ENCODE measurements at regions not wholly inside any gene's neighbourhood (a gene's known extent, or its start where the extent isn't known, plus 50 kb on each side); places are given as distances from the start of the nearest gene placed in this dataset.

DNA sequence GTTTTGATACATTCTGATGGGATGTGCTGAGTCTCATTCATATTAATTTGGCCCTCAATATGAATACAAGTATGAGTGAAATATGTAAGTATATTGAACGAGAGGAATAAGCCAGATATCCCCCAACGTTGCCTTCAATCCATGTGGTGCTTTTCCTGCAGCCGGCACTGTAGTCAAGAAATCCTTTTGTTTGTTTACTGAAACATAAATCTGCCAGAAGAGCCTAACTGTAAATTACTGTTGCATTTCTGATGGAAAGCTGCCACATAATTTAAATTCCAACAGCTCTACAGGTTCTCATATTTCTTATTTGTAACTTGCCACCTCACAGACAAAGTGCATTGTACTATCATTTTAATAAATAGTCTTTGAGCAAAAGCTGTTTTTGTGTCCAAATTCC lies 314.0 kb downstream of the KBTBD8 start:
- H3K4me1 ChIP-seq (ENCODE audit: control insufficient read depth, insufficient read depth, low read length): no peaks in the 10 kb centered on the region

More for the DNA sequence above, 314.0 kb downstream of the KBTBD8 start:
- Histone ChIP-seq H3K14ac (replicated peaks; ENCODE audit: low read depth, low read length) (no peak overlapping the region), H3K18ac (ENCODE audit: low read depth, low read length) (no peak overlapping the region), H3K56ac (ENCODE audit: extremely low read depth, insufficient read depth, low read length) (no peak overlapping the region), H3K23ac (ENCODE audit: low read depth, low read length) (no peak overlapping the region), H2AK9ac (replicated peaks; ENCODE audit: low read depth, low read length, poor library complexity) (no peak overlapping the region), H4K91ac (ENCODE audit: insufficient read depth, low read depth, low read length) (no peak overlapping the region), H3K4me2 (ENCODE audit: low read depth, low read length) (no peak overlapping the region), H3K9me3 (ENCODE audit: control insufficient read depth, insufficient read depth, low read length) (no peaks in the 10 kb centered on the region), H3K9ac (ENCODE audit: low read depth, low read length) (no peak overlapping the region), H3K27me3 (ENCODE audit: control insufficient read depth, insufficient read depth, low read length) (no peaks in the 10 kb centered on the region), H2BK20ac (ENCODE audit: low read depth, low read length) (no peak overlapping the region), H3K4me3 (ENCODE audit: insufficient read depth, low read depth, low read length) (no peak overlapping the region), H2AFZ (replicated peaks; ENCODE audit: low read length, poor library complexity) (no peak overlapping the region), H2BK5ac (ENCODE audit: low read depth, low read length, poor library complexity, severe bottlenecking) (no peak overlapping the region), H2BK15ac (ENCODE audit: low read depth, low read length) (no peak overlapping the region), H2BK120ac (ENCODE audit: low read depth, low read length) (no peak overlapping the region), H2AK5ac (ENCODE audit: low read depth, low read length) (no peak overlapping the region), H4K8ac (ENCODE audit: low read depth in 2 of 2, low read length in 2 of 2) (no peak overlapping the region), H3K36me3 (ENCODE audit: control insufficient read depth, insufficient read depth, low read length) (no peaks in the 10 kb centered on the region), H4K20me1 (ENCODE audit: insufficient read depth, low read length) (no peaks in the 10 kb centered on the region), H4K5ac (ENCODE audit: low read depth, low read length) (no peak overlapping the region), H3K79me1 (ENCODE audit: low read depth in 1 of 2, low read length in 2 of 2) (no peaks in the 10 kb centered on the region), H3K27ac (ENCODE audit: insufficient read depth, low read length) (no peak overlapping the region), H3K9me1 (ENCODE audit: insufficient read depth, low read length) (no peaks in the 10 kb centered on the region), H3K4ac (ENCODE audit: low read depth, low read length) (no peak overlapping the region)
- intact Hi-C loops (cut with micrococcal nuclease) (no loop called here), dilution Hi-C loops (cut with HindIII; ENCODE audit: low sequenced_read_pairs, unreplicated experiment) (no loop called here), in situ Hi-C loops (cut with MboI; ENCODE audit: low sequenced_read_pairs) (no loop called here)
- CTCF ChIA-PET: interaction anchor here (0.6 kb wide), 1 partner anchor 1321 kb away, joined by 3 read pairs; no protein-coding TSS in a partner anchor
- BruUV-seq (replicated peaks): no TSS peak
- no peak for DNase-seq
- TF ChIP-seq MAZ (IDR thresholded peaks at IDR 0.05; ENCODE audit: borderline replicate concordance, low read depth, low read length) (no peak), NFE2L2 (IDR thresholded peaks at IDR 0.05; ENCODE audit: low read depth, low read length) (no peak), SMC3 (IDR thresholded peaks at IDR 0.05; ENCODE audit: low read depth, low read length) (no peak), RFX5 (IDR thresholded peaks at IDR 0.05; ENCODE audit: low read depth, low read length) (no peak), CHD1 (IDR thresholded peaks at IDR 0.05; ENCODE audit: low read depth, low read length) (no peak)
- TF ChIP-seq, protein P1, sequence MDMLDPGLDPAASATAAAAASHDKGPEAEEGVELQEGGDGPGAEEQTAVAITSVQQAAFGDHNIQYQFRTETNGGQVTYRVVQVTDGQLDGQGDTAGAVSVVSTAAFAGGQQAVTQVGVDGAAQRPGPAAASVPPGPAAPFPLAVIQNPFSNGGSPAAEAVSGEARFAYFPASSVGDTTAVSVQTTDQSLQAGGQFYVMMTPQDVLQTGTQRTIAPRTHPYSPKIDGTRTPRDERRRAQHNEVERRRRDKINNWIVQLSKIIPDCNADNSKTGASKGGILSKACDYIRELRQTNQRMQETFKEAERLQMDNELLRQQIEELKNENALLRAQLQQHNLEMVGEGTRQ (IDR thresholded peaks at IDR 0.05; ENCODE audit: low read depth, low read length): no peak
- no peak for ATAC-seq (ENCODE audit: low read depth)
- POLR2A ChIA-PET (ENCODE audit: unreplicated experiment): no interaction called here
- WGBS, 2 experiments (ENCODE audit: extremely low coverage in 2 of 2, insufficient read length in 1 of 2): no CpG with 5 or more reads among the region's 3 CpGs
